Stomach (tissue), 4 donors: ENCODE measurements at regions not wholly inside any gene's neighbourhood (a gene's known extent, or its start where the extent isn't known, plus 50 kb on each side); places are given as distances from the start of the nearest gene placed in this dataset.

ENCODE experiments used
- CTCF ChIP-seq, 7 experiments: fragments of 450-650 bp in 4 of 7; fragments of 200-600 bp in 3 of 7; sonication (generic) in 3 of 7; IDR thresholded peaks; one replicate each; pipeline ENCODE4 v1.5.1; 2016 to 2019; ENCODE audit warnings: antibody characterized with exemption in 7 of 7, control low read depth in 2 of 7, mild to moderate bottlenecking in 1 of 7
- EP300 ChIP-seq: sonication (generic); formaldehyde crosslinking; IDR thresholded peaks from one replicate; pipeline ENCODE4 v1.6.1; 2017; ENCODE audit warnings: antibody characterized with exemption

- TF ChIP-seq EP300 (no peak), CTCF (IDR thresholded peaks at IDR 0.05) (no peak)
Measured at GRCh38 chr7:106346167-106346677, 61.4 kb upstream of the NAMPT start.
